ENCODE measurements at regions not wholly inside any gene's neighbourhood (a gene's known extent, or its start where the extent isn't known, plus 50 kb on each side); places are given as distances from the start of the nearest gene placed in this dataset.

DNA sequence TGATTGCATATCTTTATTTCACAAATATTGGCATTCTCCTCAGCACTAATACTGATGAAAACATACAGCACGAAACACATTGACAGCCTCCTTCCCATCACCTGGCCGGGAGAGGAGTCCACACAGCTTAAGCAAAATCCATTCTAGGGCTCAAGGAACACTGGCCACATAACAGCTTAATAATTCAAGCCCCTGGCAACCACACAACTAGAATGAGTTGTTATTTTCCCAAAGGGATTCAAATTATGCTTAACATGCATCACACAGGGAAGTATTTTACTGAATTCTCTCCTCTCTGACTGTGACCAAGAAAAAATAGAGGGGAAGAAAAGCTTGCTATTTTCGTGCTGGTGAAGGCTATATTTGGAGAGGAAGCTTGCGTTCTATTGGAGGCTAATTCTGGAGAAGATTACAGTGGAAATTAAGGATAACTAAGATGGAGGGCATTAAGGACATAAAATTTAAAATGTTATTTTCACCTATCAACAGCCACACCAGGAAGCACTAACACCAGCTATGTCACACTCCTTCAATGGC lies 198.5 kb downstream of the ADGRG6 start:
- Histone ChIP-seq H3K27ac (no peak overlapping the region), H3K9me3 (no peaks in the 10 kb centered on the region), H3K27me3 (ENCODE audit: insufficient read depth in 3 of 3, low read length in 2 of 3) (no peaks in the 10 kb centered on the region), H3K4me1 (no peaks in the 10 kb centered on the region), H3K4me3 (no peak overlapping the region), H3K36me3 (ENCODE audit: insufficient read depth in 1 of 2, low read depth in 1 of 2) (no peaks in the 10 kb centered on the region)
- intact Hi-C loops (cut with DNase I) = no loop called here
- 50 to 55% (median 54%) methylated on average over 4 of the region's 4 CpGs for WGBS, 3 donors
- ATAC-seq (no peak), DNase-seq (no peak)
- TF ChIP-seq, protein P1, sequence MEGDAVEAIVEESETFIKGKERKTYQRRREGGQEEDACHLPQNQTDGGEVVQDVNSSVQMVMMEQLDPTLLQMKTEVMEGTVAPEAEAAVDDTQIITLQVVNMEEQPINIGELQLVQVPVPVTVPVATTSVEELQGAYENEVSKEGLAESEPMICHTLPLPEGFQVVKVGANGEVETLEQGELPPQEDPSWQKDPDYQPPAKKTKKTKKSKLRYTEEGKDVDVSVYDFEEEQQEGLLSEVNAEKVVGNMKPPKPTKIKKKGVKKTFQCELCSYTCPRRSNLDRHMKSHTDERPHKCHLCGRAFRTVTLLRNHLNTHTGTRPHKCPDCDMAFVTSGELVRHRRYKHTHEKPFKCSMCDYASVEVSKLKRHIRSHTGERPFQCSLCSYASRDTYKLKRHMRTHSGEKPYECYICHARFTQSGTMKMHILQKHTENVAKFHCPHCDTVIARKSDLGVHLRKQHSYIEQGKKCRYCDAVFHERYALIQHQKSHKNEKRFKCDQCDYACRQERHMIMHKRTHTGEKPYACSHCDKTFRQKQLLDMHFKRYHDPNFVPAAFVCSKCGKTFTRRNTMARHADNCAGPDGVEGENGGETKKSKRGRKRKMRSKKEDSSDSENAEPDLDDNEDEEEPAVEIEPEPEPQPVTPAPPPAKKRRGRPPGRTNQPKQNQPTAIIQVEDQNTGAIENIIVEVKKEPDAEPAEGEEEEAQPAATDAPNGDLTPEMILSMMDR (IDR thresholded peaks at IDR 0.05) = no peak

DNA sequence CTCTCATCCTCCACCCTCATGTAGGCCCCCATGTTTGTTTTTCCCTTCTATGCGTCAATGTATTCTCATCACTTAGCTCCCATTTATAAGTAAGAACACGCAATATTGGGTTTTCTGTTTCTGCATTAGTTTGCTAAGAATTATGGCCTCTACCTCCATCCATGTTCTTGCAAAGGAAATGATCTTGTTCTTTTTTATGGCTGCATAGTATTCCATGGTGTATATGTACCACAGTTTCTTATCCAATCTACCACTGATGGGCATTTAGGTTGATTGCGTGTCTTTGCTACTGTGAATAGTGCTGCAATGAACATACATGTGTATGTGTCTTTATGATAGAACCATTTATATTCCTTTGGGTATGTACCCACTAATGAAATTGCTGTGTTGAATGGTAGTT lies 200.0 kb downstream of the ADGRG6 start:
- ATAC-seq = no peak
- TF ChIP-seq, protein P1 (IDR thresholded peaks at IDR 0.05) = no peak

DNA sequence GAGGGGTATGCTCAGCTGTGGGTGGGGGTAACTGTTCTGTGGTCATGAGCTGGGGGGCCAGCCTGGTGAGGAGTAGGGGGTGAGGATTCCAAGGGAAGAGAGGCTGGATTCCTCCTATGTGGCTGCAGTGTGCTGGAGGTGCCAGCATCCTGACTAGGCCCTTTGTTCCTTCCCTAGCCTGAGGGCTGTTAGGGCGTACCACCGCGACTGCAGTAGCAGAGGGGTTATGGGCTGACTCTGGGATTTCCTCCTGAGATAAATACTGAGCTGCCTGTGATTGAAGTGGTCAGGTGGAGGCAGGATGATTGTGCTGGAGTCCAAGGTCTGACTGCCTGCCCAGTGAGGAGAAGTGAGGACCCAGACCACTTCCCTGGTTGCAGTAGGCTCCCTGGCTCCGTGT lies 205.3 kb downstream of the ADGRG6 start:
- Histone ChIP-seq H3K4me1 (no peaks in the 10 kb centered on the region), H3K27me3 (ENCODE audit: insufficient read depth in 3 of 3, low read length in 2 of 3) (peaks cover 0 to 2% (median 0%) of the 10 kb centered on the region in 3 donors), H3K27ac (no peak overlapping the region), H3K9me3 (no peaks in the 10 kb centered on the region), H3K4me3 (no peak overlapping the region), H3K36me3 (ENCODE audit: insufficient read depth in 1 of 2, low read depth in 1 of 2) (no peaks in the 10 kb centered on the region)
- DNase-seq (no peak), ATAC-seq (no peak)
- TF ChIP-seq, protein P1 (IDR thresholded peaks at IDR 0.05) = no peak
- intact Hi-C loops (cut with DNase I) = no loop called here
- 87 to 97% (median 89%) methylated on average over 4 of the region's 4 CpGs for WGBS, 3 donors

More for the DNA sequence above, 200.0 kb downstream of the ADGRG6 start:
- Histone ChIP-seq H3K4me1 (no peaks in the 10 kb centered on the region), H3K4me3 (no peak overlapping the region), H3K27me3 (ENCODE audit: insufficient read depth in 3 of 3, low read length in 2 of 3) (no peaks in the 10 kb centered on the region), H3K27ac (no peak overlapping the region), H3K9me3 (no peaks in the 10 kb centered on the region), H3K36me3 (ENCODE audit: insufficient read depth in 1 of 2, low read depth in 1 of 2) (no peaks in the 10 kb centered on the region)
- intact Hi-C loops (cut with DNase I) = no loop called here
- 79 to 98% (median 98%) methylated on average over 3 of the region's 3 CpGs for WGBS, 3 donors
- DNase-seq = no peak

DNA sequence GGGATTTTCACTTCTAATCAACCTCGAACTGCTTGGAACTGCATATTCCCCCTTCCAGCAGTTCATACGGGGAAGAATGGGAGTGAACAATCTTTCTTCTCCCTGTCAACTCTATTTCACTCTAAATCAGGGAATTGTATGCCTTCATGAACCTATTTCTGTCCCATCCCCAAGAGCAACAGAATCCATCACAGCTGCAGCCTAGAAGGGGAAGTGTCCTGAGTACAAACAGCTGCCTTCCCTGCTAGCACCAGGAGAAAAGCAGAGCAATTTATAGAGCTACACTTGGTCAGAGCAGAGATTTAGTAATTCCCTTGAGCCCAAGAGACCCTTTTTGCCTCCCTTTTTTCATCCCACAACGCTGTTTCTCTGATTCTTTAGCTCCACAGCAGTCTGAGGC lies 208.4 kb downstream of the ADGRG6 start:
- intact Hi-C loops (cut with DNase I) = no loop called here
- Histone ChIP-seq H3K36me3 (ENCODE audit: insufficient read depth in 1 of 2, low read depth in 1 of 2) (no peaks in the 10 kb centered on the region), H3K9me3 (no peaks in the 10 kb centered on the region), H3K4me3 (no peak overlapping the region), H3K27ac (no peak overlapping the region), H3K27me3 (ENCODE audit: insufficient read depth in 3 of 3, low read length in 2 of 3) (peaks cover 0 to 2% (median 0%) of the 10 kb centered on the region in 3 donors), H3K4me1 (no peaks in the 10 kb centered on the region)
- TF ChIP-seq, protein P1 (IDR thresholded peaks at IDR 0.05) = no peak
- no peak for DNase-seq
- no peak for ATAC-seq
- WGBS, 3 donors = 24 to 37% (median 35%) methylated on average over 3 of the region's 3 CpGs

DNA sequence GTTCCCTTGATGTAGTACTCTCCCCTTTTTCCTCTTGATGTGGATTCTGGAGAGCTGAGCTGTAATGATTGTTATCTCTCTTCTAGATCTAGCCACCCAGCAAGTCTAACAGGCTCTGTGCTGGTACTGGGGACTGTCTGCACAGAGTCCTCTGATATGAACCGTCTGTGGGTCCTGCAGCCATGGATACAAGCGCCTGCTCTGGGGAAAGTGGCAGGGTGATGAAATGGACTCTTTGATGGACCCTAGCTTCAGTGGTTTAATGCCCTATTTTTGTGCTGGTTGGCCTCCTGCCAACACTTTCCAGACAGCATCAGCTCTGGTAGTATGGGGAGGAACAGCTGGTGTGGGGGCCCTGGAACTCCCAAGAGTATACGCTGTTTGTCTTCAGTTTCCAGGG lies 216.3 kb downstream of the ADGRG6 start:
- no peak for ATAC-seq
- TF ChIP-seq, protein P1 (IDR thresholded peaks at IDR 0.05) = no peak
- H3K27ac ChIP-seq = no peak overlapping the region
- no peak overlapping the region for H3K4me3 ChIP-seq
- WGBS, 3 donors = 36 to 52% (median 46%) methylated on average over 3 of the region's 3 CpGs
- no peak for DNase-seq
- no peaks in the 10 kb centered on the region for H3K36me3 ChIP-seq (ENCODE audit: insufficient read depth in 1 of 2, low read depth in 1 of 2)
- H3K9me3 ChIP-seq = no peaks in the 10 kb centered on the region
- no peaks in the 10 kb centered on the region for H3K4me1 ChIP-seq
- intact Hi-C loops (cut with DNase I) = no loop called here
- H3K27me3 ChIP-seq (ENCODE audit: insufficient read depth in 3 of 3, low read length in 2 of 3) = no peaks in the 10 kb centered on the region

Measured in psoas muscle (tissue), 7 donors.